ENCODE measurements at regions not wholly inside any gene's neighbourhood (a gene's known extent, or its start where the extent isn't known, plus 50 kb on each side); places are given as distances from the start of the nearest gene placed in this dataset.

GRCh38 chr5:142461028-142461590, 136.3 kb upstream of the SPRY4 start:
- no peak for DNase-seq (ENCODE audit: low spot score)
- in situ Hi-C loops (cut with MboI; ENCODE audit: low pct_unique_long_range_greater_than_20kb, low sequenced_read_pairs, unreplicated experiment) = no loop called here
- TF ChIP-seq, protein P1, sequence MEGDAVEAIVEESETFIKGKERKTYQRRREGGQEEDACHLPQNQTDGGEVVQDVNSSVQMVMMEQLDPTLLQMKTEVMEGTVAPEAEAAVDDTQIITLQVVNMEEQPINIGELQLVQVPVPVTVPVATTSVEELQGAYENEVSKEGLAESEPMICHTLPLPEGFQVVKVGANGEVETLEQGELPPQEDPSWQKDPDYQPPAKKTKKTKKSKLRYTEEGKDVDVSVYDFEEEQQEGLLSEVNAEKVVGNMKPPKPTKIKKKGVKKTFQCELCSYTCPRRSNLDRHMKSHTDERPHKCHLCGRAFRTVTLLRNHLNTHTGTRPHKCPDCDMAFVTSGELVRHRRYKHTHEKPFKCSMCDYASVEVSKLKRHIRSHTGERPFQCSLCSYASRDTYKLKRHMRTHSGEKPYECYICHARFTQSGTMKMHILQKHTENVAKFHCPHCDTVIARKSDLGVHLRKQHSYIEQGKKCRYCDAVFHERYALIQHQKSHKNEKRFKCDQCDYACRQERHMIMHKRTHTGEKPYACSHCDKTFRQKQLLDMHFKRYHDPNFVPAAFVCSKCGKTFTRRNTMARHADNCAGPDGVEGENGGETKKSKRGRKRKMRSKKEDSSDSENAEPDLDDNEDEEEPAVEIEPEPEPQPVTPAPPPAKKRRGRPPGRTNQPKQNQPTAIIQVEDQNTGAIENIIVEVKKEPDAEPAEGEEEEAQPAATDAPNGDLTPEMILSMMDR (IDR thresholded peaks at IDR 0.05; ENCODE audit: extremely low read depth, insufficient read depth, missing control alignments) = no peak

- in situ Hi-C loops (cut with MboI; ENCODE audit: low pct_unique_long_range_greater_than_20kb, low sequenced_read_pairs, unreplicated experiment) = no loop called here
- TF ChIP-seq, protein P1 (IDR thresholded peaks at IDR 0.05; ENCODE audit: extremely low read depth, insufficient read depth, missing control alignments) = no peak
- no peak for DNase-seq (ENCODE audit: low spot score)
These were observed 134.4 kb upstream of the SPRY4 start for GRCh38 chr5:142459209-142459608.

DNA sequence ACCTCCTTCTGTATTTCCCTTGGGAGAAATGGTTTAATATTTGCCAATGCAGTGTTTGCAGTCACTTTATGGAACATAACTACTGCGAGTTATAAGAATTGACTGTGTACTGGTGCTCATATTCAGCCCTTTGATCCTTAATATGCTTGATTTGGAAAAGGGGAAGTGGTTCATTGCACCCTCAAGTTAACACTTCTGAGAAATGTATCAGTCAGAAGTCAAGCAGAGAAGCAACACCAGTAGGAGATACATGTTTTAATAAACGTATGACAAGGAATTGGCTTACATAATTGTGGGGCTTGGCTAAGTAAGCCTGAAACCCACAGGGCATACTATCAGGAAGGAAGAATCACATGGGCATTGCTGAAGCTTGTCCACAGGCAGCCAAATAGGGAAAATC, 131.0 kb upstream of the SPRY4 start:
- no peak for DNase-seq (ENCODE audit: low spot score)
- in situ Hi-C loops (cut with MboI; ENCODE audit: low pct_unique_long_range_greater_than_20kb, low sequenced_read_pairs, unreplicated experiment) = no loop called here
- TF ChIP-seq, protein P1 (IDR thresholded peaks at IDR 0.05; ENCODE audit: extremely low read depth, insufficient read depth, missing control alignments) = no peak

GRCh38 chr5:142453932-142454331, 129.1 kb upstream of the SPRY4 start:
- TF ChIP-seq, protein P1 (IDR thresholded peaks at IDR 0.05; ENCODE audit: extremely low read depth, insufficient read depth, missing control alignments) = no peak
- in situ Hi-C loops (cut with MboI; ENCODE audit: low pct_unique_long_range_greater_than_20kb, low sequenced_read_pairs, unreplicated experiment) = no loop called here
- no peak for DNase-seq (ENCODE audit: low spot score)

DNA sequence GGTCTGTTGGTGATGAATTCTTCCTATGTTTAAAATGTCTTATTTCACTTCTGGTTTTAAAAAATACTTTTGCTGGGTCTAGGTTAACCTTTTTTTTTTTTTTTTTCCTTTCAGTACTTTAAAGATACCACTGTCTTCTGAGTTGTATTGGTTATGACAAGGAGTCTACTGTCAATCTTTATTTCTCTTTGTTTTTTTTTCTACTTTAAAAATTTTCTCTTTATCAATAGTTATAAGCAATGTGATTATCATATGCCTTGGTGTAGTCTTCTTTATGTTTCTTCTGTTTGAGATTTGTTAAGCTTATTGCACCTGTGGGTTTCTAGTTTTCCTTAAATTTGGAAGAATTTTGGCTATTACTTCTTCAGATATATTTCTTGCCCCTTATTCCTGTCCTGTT, 125.6 kb upstream of the SPRY4 start:
- in situ Hi-C loops (cut with MboI; ENCODE audit: low pct_unique_long_range_greater_than_20kb, low sequenced_read_pairs, unreplicated experiment) = no loop called here
- DNase-seq (ENCODE audit: low spot score) = no peak
- TF ChIP-seq, protein P1 (IDR thresholded peaks at IDR 0.05; ENCODE audit: extremely low read depth, insufficient read depth, missing control alignments) = no peak

GRCh38 chr5:142447887-142448286, 123.1 kb upstream of the SPRY4 start:
- TF ChIP-seq, protein P1 (IDR thresholded peaks at IDR 0.05; ENCODE audit: extremely low read depth, insufficient read depth, missing control alignments) = no peak
- in situ Hi-C loops (cut with MboI; ENCODE audit: low pct_unique_long_range_greater_than_20kb, low sequenced_read_pairs, unreplicated experiment) = no loop called here
- no peak for DNase-seq (ENCODE audit: low spot score)

- TF ChIP-seq, protein P1 (IDR thresholded peaks at IDR 0.05; ENCODE audit: extremely low read depth, insufficient read depth, missing control alignments) = no peak
- no peak for DNase-seq (ENCODE audit: low spot score)
- in situ Hi-C loops (cut with MboI; ENCODE audit: low pct_unique_long_range_greater_than_20kb, low sequenced_read_pairs, unreplicated experiment) = no loop called here
These were observed 122.1 kb upstream of the SPRY4 start for GRCh38 chr5:142446960-142447279.

All from GM13977 (cell line).